ENCODE measurements at regions not wholly inside any gene's neighbourhood (a gene's known extent, or its start where the extent isn't known, plus 50 kb on each side); places are given as distances from the start of the nearest gene placed in this dataset.
A peak's percentile ranks its signal among the peaks of the same experiment; 100 is the strongest.

- H3K9me3 Mint-ChIP-seq: no peaks in the 10 kb centered on the region
- H3K36me3 Mint-ChIP-seq (ENCODE audit: insufficient read depth): no peaks in the 10 kb centered on the region
- peaks cover 5 to 25% of the 10 kb centered on the region in 2 donors for H3K27me3 Mint-ChIP-seq
- peaks cover 0 to 8% of the 10 kb centered on the region in 2 donors for H3K4me1 Mint-ChIP-seq (ENCODE audit: low read depth in 2 of 2)
- H3K4me3 Mint-ChIP-seq: no peak overlapping the region
- H3K27ac Mint-ChIP-seq: peak overlapping the region in 1 of 2 donors; percentile 46
- ATAC-seq (replicated peaks): no peak
- DNase-seq: no peak
Observed at GRCh38 chr14:97282210-97283004, 485.2 kb downstream of the VRK1 start.

DNA sequence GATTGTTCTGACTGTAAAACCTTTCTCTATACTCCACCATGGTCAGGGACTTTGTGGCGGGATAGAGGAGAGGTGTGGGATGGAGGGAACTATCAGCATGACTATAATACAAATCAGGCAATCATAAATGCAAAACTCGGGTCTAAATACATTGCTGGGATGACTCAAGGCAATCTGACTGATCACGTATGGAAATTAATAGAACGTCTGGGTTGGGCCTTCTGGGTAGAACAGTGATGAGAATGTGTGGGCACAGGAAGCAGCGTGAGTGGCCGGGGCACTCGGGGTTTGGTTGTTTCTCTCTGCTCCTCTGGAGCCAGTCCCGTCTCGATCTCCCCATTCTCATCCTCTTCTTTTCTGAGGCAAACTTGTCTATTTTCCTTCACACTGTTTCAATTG lies 485.8 kb downstream of the VRK1 start:
- peaks cover 11 to 24% of the 10 kb centered on the region in 2 donors for H3K27me3 Mint-ChIP-seq
- H3K9me3 Mint-ChIP-seq: peaks cover 0 to 1% of the 10 kb centered on the region in 2 donors
- no peak for ATAC-seq (replicated peaks)
- H3K27ac Mint-ChIP-seq: peak overlapping the region in 1 of 2 donors; percentile 46
- no peaks in the 10 kb centered on the region for H3K36me3 Mint-ChIP-seq (ENCODE audit: insufficient read depth)
- no peak overlapping the region for H3K4me3 Mint-ChIP-seq
- H3K4me1 Mint-ChIP-seq (ENCODE audit: low read depth in 2 of 2): peaks cover 0 to 8% of the 10 kb centered on the region in 2 donors
- no peak for DNase-seq

DNA sequence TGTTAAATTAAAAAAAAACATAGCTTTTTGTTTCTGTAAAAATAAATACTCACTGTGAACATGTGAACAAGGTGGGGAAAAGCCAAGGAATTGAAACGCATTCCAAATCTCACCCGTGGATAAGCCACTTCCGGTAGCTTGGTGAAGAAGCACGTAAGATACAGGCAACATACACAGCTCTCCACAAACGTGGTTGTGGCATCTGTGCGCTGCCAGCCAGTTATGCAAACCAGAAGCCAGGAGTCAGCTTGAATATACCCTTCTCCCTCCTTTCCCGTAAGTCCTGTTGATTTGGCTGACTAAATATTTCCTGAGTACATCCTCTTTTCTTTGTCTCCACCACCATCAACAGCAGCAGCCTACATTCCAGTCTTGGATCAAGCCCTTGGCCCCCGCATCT lies 486.2 kb downstream of the VRK1 start:
- no peak overlapping the region for H3K4me3 Mint-ChIP-seq
- H3K9me3 Mint-ChIP-seq: peaks cover 0 to 3% of the 10 kb centered on the region in 2 donors
- peaks cover 0 to 8% of the 10 kb centered on the region in 2 donors for H3K4me1 Mint-ChIP-seq (ENCODE audit: low read depth in 2 of 2)
- no peak for DNase-seq
- no peak for ATAC-seq (replicated peaks)
- H3K27ac Mint-ChIP-seq: no peak overlapping the region
- H3K27me3 Mint-ChIP-seq: peaks cover 15 to 24% of the 10 kb centered on the region in 2 donors
- no peaks in the 10 kb centered on the region for H3K36me3 Mint-ChIP-seq (ENCODE audit: insufficient read depth)

- Mint-ChIP-seq H3K4me1 (ENCODE audit: low read depth in 2 of 2) (peaks cover 0 to 8% of the 10 kb centered on the region in 2 donors), H3K27ac (no peak overlapping the region), H3K27me3 (peaks cover 19 to 25% of the 10 kb centered on the region in 2 donors), H3K9me3 (peaks cover 0 to 3% of the 10 kb centered on the region in 2 donors), H3K4me3 (no peak overlapping the region), H3K36me3 (ENCODE audit: insufficient read depth) (no peaks in the 10 kb centered on the region)
- DNase-seq (no peak), ATAC-seq (replicated peaks) (no peak)
Observed at GRCh38 chr14:97283841-97284240, 486.7 kb downstream of the VRK1 start.

DNA sequence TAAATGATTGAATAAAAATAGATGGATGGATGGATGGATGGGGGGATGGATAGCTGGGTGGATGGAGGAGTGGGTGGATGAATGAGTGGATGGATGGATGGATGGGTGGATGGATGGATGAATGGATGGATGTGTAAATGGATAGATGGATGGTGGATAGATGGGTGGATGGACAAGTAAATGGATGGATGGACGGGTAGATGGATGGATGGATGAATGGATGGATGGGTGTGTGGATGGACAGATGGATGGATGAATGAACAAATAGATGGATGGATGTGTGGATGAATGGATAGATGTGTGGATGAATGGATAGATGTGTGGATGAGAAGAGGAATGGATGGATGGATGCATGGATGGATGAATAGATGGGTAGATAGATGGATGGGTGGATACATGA lies 490.8 kb downstream of the VRK1 start:
- ATAC-seq (replicated peaks): no peak
- H3K9me3 Mint-ChIP-seq: peaks cover 0 to 3% of the 10 kb centered on the region in 2 donors
- no peak overlapping the region for H3K4me3 Mint-ChIP-seq

GRCh38 chr14:97290065-97290464 lies 492.9 kb downstream of the VRK1 start:
- Mint-ChIP-seq H3K4me3 (peak overlapping the region in 1 of 2 donors; percentile 23), H3K9me3 (peaks cover 0 to 3% of the 10 kb centered on the region in 2 donors), H3K36me3 (ENCODE audit: insufficient read depth) (no peaks in the 10 kb centered on the region), H3K27ac (peak overlapping the region in 1 of 2 donors; percentile 30), H3K27me3 (peaks cover 24 to 29% of the 10 kb centered on the region in 2 donors), H3K4me1 (ENCODE audit: low read depth in 2 of 2) (peaks cover 14 to 19% of the 10 kb centered on the region in 2 donors)
- no peak for DNase-seq
- peak; percentile 51 for ATAC-seq (replicated peaks)

More for the DNA sequence above, 490.8 kb downstream of the VRK1 start:
- Mint-ChIP-seq H3K27ac (no peak overlapping the region), H3K4me1 (ENCODE audit: low read depth in 2 of 2) (peaks cover 14 to 22% of the 10 kb centered on the region in 2 donors), H3K36me3 (ENCODE audit: insufficient read depth) (no peaks in the 10 kb centered on the region), H3K27me3 (peaks cover 24 to 25% of the 10 kb centered on the region in 2 donors)
- no peak for DNase-seq

- Mint-ChIP-seq H3K36me3 (ENCODE audit: insufficient read depth) (no peaks in the 10 kb centered on the region), H3K4me3 (peak overlapping the region in 1 of 2 donors; percentile 34), H3K4me1 (ENCODE audit: low read depth in 2 of 2) (peaks cover 14 to 19% of the 10 kb centered on the region in 2 donors), H3K9me3 (peaks cover 0 to 3% of the 10 kb centered on the region in 2 donors), H3K27me3 (peaks cover 28 to 37% of the 10 kb centered on the region in 2 donors), H3K27ac (peak overlapping the region in 1 of 2 donors; percentile 33)
- no peak for ATAC-seq (replicated peaks)
- DNase-seq: no peak
Observed at GRCh38 chr14:97290977-97291376, 493.8 kb downstream of the VRK1 start.

GRCh38 chr14:97293659-97294058 lies 496.5 kb downstream of the VRK1 start:
- Mint-ChIP-seq H3K4me1 (ENCODE audit: low read depth in 2 of 2) (peaks cover 14 to 19% of the 10 kb centered on the region in 2 donors), H3K9me3 (no peaks in the 10 kb centered on the region), H3K4me3 (no peak overlapping the region), H3K27me3 (peaks cover 15 to 37% of the 10 kb centered on the region in 2 donors), H3K36me3 (ENCODE audit: insufficient read depth) (no peaks in the 10 kb centered on the region), H3K27ac (no peak overlapping the region)
- ATAC-seq (replicated peaks) (no peak), DNase-seq (no peak)

DNA sequence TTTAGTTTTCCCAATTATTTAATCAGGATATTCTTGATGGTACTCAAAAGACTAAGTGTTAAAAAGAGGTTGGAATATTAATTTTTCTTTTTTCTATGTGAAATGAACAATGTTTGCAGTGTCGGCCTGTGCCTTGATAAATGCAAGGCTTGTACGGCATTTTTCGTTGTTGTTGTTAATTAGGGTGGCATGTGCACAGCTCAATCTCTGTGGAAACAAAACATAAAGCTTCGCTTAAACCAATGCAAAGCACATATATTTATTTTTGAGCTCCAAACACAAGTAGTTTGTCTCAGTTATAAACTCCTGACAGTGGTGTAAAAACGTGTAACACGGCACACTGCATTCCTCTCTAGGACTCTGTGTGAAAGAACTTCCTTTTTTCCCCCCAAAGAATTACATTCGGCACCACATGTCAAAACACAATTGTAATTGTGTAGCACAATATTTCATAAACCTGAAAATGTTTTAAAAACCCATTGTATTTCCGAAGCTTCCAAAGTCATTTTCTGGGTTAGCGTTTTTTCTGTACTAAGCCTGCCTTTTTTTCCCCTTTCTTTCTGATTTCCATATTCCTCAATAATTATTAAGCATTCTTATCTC lies 498.0 kb downstream of the VRK1 start:
- DNase-seq: no peak
- Mint-ChIP-seq H3K36me3 (ENCODE audit: insufficient read depth) (no peaks in the 10 kb centered on the region), H3K27ac (no peak overlapping the region), H3K27me3 (peaks cover 4 to 33% of the 10 kb centered on the region in 2 donors), H3K9me3 (no peaks in the 10 kb centered on the region), H3K4me3 (no peak overlapping the region), H3K4me1 (ENCODE audit: low read depth in 2 of 2) (peaks cover 16 to 24% of the 10 kb centered on the region in 2 donors)
- no peak for ATAC-seq (replicated peaks)

DNA sequence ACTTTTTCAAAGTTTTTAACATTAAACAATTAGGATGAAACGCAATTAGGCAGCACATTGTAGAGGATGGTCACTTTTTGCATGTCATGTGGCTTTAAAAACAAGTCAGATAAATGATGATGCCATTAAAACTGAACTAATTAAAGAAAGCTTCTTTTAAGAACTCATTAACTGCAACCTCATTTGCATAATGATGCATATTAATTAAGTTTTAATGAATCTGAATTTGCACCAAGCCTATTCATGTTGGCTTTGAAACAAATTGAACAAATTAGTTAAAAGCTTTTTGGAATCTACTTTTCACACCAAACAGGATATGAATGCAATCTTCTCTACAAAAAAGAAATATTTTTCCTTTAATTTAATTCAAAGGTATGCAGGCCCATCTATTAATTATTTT lies 499.0 kb downstream of the VRK1 start:
- Mint-ChIP-seq H3K4me1 (ENCODE audit: low read depth in 2 of 2) (peaks cover 13 to 20% of the 10 kb centered on the region in 2 donors), H3K9me3 (no peaks in the 10 kb centered on the region), H3K4me3 (no peak overlapping the region), H3K27ac (no peak overlapping the region), H3K27me3 (peaks cover 4 to 33% of the 10 kb centered on the region in 2 donors), H3K36me3 (ENCODE audit: insufficient read depth) (no peaks in the 10 kb centered on the region)
- no peak for ATAC-seq (replicated peaks)
- no peak for DNase-seq

GRCh38 chr14:97297100-97297499 lies 499.9 kb downstream of the VRK1 start:
- H3K4me3 Mint-ChIP-seq: no peak overlapping the region
- H3K9me3 Mint-ChIP-seq: no peaks in the 10 kb centered on the region
- H3K27me3 Mint-ChIP-seq: peaks cover 4 to 32% of the 10 kb centered on the region in 2 donors
- peaks cover 11 to 20% of the 10 kb centered on the region in 2 donors for H3K4me1 Mint-ChIP-seq (ENCODE audit: low read depth in 2 of 2)
- H3K36me3 Mint-ChIP-seq (ENCODE audit: insufficient read depth): no peaks in the 10 kb centered on the region
- no peak for ATAC-seq (replicated peaks)
- H3K27ac Mint-ChIP-seq: no peak overlapping the region
- no peak for DNase-seq

GRCh38 chr14:97298331-97298730 lies 501.1 kb downstream of the VRK1 start:
- DNase-seq (no peak), ATAC-seq (replicated peaks) (no peak)
- peaks cover 11 to 20% of the 10 kb centered on the region in 2 donors for H3K4me1 Mint-ChIP-seq (ENCODE audit: low read depth in 2 of 2)
- H3K9me3 Mint-ChIP-seq: no peaks in the 10 kb centered on the region
- H3K27me3 Mint-ChIP-seq: peaks cover 4 to 21% of the 10 kb centered on the region in 2 donors
- no peaks in the 10 kb centered on the region for H3K36me3 Mint-ChIP-seq (ENCODE audit: insufficient read depth)
- no peak overlapping the region for H3K27ac Mint-ChIP-seq
- no peak overlapping the region for H3K4me3 Mint-ChIP-seq

GRCh38 chr14:97298736-97299135 lies 501.6 kb downstream of the VRK1 start:
- no peak overlapping the region for H3K4me3 Mint-ChIP-seq
- ATAC-seq (replicated peaks) (no peak), DNase-seq (no peak)
- peaks cover 11 to 20% of the 10 kb centered on the region in 2 donors for H3K4me1 Mint-ChIP-seq (ENCODE audit: low read depth in 2 of 2)
- no peak overlapping the region for H3K27ac Mint-ChIP-seq
- H3K27me3 Mint-ChIP-seq: peaks cover 4 to 21% of the 10 kb centered on the region in 2 donors
- H3K36me3 Mint-ChIP-seq (ENCODE audit: insufficient read depth): no peaks in the 10 kb centered on the region
- no peaks in the 10 kb centered on the region for H3K9me3 Mint-ChIP-seq

DNA sequence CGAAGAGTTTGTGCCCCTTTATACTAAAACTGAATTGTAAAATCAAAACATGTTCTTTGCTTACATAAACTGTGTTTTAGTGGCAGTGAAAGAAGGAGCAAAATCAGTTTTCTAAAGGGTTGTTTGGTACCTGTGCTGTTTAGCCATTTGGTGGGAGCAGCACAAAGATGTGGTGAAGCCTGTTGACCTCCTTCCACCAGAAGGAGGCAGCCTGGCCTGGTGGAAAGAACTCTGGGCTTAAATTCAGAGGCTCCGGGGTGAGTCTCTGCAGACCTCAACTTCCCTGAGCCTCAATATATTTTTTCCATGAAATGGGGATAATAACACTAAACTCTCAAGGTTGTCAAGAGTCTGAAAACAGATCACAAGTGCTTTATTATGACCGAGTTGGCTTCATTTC lies 502.5 kb downstream of the VRK1 start:
- Mint-ChIP-seq H3K4me3 (no peak overlapping the region), H3K27ac (no peak overlapping the region), H3K27me3 (peaks cover 4 to 21% of the 10 kb centered on the region in 2 donors), H3K9me3 (no peaks in the 10 kb centered on the region), H3K36me3 (ENCODE audit: insufficient read depth) (no peaks in the 10 kb centered on the region), H3K4me1 (ENCODE audit: low read depth in 2 of 2) (peaks cover 11 to 20% of the 10 kb centered on the region in 2 donors)
- DNase-seq (peak in 1 of 3 experiments; percentile 6), ATAC-seq (replicated peaks) (no peak)
